ENCODE measurements at regions not wholly inside any gene's neighbourhood (a gene's known extent, or its start where the extent isn't known, plus 50 kb on each side); places are given as distances from the start of the nearest gene placed in this dataset.

DNA sequence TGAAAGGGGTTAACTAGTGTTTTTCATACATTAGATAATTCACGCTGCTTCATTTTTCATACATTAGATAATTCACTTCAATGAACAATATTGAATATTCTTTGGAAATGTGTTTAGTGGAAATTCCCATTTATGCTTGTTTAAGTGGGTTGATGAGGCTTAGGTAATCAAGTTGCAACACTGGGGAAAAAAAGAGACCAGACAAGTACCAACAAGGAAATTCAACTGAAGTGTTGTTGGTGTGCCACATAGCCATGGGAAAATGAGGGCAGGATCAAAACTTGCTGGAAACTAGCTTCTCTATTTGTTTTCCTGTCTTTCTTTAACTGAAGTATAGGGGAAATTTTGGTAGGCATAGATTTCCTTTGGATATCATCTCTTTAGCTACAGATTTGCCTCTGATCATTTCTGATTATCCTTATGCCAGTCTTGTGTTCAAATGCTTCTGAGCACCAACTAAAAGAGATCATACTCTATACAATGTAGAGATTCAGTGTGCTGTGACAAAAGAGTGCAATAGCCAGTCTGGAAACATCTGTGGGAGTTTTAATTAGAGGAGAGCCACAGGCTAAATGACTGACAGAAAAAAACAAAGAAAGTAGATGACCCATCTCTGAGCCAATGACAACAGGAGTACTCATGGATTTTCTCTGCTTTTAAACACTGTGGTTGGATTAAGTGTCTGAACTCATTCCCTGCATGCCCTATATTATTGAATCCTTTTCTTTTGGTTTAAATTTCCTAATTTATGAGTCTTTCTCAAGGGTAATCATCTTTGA is 67.6 kb upstream of the CTSC start:
- TF ChIP-seq POLR2A (IDR thresholded peaks at IDR 0.05) = no peak
- TF ChIP-seq, protein P1, sequence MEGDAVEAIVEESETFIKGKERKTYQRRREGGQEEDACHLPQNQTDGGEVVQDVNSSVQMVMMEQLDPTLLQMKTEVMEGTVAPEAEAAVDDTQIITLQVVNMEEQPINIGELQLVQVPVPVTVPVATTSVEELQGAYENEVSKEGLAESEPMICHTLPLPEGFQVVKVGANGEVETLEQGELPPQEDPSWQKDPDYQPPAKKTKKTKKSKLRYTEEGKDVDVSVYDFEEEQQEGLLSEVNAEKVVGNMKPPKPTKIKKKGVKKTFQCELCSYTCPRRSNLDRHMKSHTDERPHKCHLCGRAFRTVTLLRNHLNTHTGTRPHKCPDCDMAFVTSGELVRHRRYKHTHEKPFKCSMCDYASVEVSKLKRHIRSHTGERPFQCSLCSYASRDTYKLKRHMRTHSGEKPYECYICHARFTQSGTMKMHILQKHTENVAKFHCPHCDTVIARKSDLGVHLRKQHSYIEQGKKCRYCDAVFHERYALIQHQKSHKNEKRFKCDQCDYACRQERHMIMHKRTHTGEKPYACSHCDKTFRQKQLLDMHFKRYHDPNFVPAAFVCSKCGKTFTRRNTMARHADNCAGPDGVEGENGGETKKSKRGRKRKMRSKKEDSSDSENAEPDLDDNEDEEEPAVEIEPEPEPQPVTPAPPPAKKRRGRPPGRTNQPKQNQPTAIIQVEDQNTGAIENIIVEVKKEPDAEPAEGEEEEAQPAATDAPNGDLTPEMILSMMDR (IDR thresholded peaks at IDR 0.05) = no peak
